ENCODE measurements at regions not wholly inside any gene's neighbourhood (a gene's known extent, or its start where the extent isn't known, plus 50 kb on each side); places are given as distances from the start of the nearest gene placed in this dataset.

DNA sequence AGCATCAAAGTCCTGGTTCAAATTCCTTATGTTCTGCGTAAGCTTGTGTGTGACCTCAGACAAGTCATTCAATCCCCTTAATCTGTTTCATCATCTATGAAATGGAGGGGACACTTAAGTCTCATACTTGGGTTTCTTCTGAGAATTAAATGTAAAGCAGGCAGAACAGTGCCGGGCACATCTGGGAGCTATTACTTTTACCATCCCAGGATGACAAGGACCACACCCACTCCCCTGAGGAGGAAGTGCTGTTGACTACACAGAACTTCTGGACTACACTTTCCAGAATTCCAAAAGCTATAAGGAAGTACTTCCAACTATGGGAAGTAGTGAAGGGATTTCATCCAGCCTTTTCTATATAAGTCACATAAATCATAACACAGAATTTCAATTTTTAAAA lies 294.9 kb downstream of the IPMK start:
- no peak for ATAC-seq
- intact Hi-C loops (cut with DNase I): no loop called here
- no peak for DNase-seq

DNA sequence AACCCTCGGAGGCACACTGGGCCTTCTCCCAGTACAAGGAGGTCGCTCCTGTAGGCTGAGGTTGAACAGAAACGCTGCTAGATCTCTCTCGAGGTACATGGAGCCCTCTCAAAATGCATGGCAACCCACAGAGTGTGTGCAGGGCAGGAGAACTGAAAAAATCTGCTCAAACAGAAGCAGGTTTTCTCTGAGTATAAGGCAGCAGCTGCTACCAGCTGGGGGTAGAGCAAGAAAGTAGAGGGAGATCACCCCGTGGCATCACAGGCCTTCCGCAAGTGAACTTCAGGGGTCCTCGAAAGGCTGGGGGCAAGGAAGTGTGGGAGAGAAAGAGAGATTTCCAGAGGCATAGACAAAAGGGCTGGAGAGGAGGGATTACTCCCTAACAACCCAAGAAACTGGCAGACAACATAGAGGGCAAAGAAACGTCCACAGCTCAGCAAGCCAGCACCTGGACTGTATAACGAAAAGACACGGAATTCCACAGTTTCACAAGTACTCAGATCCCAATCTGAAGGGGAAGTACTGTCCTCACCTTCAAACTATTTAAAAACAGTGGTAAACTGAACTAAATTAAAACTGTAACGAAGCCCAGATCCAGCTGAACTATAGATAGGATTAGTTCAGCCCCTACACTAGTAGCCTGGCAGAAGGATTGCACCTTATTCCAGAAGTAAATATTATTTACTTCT lies 299.2 kb downstream of the IPMK start:
- intact Hi-C loops (cut with DNase I): no loop called here

DNA sequence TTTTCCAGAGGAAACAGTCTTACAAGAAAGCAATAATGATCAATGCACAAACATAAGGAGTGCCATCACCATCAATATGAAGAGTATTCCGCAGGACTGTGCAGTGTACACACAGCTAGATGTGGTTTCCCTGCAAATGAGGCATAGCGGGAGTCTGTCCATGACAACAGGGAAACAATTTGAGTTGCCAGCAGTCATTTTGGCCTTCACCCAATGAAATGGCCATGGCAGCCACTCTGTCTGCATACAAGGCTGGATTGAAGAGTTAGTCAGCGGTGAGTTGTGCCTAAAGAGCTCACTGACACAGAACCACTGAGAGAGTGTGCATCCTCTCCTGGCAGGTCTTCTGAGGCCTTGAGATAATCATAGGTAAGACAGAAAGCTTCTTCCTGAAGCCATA lies 303.3 kb downstream of the IPMK start:
- DNase-seq (no peak), ATAC-seq (no peak)
- intact Hi-C loops (cut with DNase I): no loop called here

More for the DNA sequence above, 299.2 kb downstream of the IPMK start:
- ATAC-seq (no peak), DNase-seq (no peak)

DNA sequence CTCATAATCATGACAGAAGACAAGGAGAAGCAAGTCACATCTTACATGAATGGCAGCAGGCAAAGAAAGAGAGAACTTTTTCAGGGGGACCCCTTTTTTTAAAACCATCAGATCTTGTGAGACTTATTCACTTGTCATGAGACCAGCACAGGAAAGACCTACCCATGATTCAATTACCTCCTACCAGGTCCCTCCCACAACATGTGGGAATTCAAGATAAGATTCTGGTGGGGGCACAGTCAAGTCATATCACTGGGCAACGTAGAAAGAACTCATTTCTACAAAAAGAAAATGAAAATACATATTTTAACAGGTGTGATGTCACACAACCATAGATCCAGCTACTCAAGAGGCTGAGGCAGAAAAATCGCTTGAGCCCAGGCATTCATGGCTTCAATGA lies 304.1 kb downstream of the IPMK start:
- ATAC-seq: no peak
- no peak for DNase-seq
- intact Hi-C loops (cut with DNase I): no loop called here

DNA sequence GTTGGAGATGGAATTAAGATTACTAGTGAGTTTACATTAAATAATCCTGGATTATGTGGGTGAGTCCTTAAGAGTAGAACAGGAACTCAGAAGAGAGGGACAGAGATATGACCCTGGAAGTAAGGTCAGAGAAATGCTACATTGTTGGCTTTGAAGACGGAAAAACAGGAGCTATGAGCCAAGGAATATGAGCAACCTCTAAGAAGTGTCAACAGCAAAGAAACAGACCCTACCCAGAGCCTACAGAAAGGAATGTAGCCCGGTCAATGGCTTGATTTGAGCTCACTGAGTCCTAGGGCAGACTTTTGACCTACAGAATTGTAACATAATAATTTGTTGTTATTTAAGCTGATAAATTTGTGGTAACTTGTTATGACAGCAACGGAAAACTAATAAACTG lies 304.9 kb downstream of the IPMK start:
- DNase-seq: no peak
- no peak for ATAC-seq
- intact Hi-C loops (cut with DNase I): no loop called here

DNA sequence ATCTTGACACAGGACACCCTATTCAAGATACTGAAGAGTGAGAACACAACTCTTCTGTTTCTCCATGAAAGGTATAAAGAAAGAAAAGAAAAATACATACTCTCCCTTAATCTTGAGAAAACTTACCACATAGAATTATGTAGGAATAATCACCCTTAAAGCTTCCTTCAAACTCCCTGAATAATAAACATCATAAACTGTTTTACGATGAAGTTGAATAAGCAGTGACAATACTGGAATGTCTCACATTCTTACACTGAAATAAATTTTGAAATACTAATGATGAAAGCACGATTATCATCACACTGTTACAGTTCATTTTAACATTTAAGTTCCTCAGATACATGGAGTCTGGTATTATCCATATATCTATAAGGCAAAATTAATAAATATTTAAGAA lies 306.2 kb downstream of the IPMK start:
- ATAC-seq (no peak), DNase-seq (no peak)
- intact Hi-C loops (cut with DNase I): no loop called here

DNA sequence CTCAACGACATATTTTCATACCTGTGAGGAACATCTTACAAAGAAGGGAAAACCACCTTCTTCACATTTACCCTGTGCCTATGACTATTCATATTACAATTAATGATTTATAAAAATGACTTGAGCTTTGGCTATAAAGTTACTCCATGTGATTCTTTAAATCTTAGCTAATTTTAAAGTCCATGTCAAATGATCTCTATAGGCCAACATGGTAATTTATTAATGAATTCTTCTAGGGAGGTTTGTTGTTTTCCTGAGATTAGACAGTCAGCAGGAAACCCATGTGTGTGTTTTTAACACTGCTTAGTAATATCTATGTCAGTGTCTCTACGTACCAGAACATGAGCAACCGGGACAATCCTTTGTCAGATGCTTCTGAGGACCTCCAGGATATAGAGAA lies 307.3 kb downstream of the IPMK start:
- ATAC-seq: no peak

DNA sequence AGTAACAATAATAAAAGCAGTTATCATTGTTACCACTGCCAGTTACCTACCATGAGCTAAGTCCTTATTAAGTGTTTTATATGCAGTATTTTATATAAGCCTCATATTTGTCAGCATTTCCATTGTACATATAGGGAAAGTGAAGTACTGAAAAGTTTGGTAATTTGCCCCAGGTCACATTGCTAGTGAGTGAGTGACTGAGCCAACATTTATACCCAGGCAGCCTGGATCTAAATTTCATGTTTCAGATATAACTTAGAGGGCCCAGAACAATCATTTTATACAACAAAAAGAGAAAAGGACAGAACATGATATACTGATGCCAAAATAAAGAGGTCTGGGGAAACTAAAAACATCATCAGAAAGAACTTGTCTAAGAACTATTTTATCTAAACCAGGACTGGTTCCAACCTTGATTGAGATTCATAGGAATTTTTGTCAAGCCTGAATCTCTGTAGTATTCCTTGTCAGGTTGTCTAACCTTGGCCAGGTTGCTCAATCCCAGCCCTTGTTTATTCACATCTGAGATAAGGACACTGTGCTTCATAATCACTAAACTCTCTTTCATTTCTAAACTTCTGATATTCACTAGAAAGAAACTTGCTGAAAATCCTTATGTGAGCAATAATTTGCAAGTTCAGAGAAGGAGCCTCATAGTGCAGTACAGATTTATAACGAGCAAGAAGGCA lies 308.2 kb downstream of the IPMK start:
- peak in 1 of 2 donors; percentile 67 for ATAC-seq
- no peak for DNase-seq
- intact Hi-C loops (cut with DNase I): no loop called here

More for the DNA sequence above, 307.3 kb downstream of the IPMK start:
- intact Hi-C loops (cut with DNase I): no loop called here
- no peak for DNase-seq

DNA sequence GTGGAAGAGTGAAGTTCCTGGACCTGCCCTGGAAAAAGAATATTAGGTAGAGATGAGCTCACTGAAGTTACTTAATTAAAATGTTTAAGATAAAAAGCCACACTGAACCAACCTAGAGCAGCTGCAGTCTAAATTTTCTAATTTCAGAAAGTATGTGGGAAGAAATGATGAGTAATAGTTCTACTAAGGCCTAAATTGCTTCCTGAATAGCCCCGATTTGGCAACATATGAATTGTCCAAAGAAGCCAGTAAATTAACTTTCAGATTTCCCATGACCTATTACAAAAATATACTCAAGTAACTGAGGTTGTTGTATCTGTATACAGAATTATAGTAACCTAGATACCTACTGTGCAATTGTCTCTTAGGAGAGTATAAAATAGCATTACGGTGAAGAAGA lies 312.6 kb downstream of the IPMK start:
- peak in 1 of 2 donors; percentile 47 for ATAC-seq
- DNase-seq: no peak
- intact Hi-C loops (cut with DNase I): no loop called here

DNA sequence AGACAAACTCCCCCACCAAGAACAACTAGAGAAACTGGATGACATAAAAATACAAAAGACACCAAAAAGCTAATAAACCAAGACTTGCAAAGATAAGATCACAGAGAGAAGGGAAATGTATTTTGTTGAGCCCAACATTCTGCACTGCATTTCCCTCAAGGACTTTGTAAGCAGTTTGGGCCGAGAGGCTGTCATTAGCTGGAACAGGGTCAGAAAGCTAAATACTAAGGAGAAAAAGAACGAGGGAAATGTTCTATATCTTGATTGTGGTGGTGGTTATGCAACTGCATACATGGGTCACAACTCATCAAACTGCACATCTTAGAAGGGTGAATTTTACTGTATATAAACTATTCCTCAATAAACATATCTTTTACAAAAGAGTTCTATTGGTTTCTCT lies 315.0 kb downstream of the IPMK start:
- ATAC-seq (no peak), DNase-seq (no peak)
- intact Hi-C loops (cut with DNase I): no loop called here

DNA sequence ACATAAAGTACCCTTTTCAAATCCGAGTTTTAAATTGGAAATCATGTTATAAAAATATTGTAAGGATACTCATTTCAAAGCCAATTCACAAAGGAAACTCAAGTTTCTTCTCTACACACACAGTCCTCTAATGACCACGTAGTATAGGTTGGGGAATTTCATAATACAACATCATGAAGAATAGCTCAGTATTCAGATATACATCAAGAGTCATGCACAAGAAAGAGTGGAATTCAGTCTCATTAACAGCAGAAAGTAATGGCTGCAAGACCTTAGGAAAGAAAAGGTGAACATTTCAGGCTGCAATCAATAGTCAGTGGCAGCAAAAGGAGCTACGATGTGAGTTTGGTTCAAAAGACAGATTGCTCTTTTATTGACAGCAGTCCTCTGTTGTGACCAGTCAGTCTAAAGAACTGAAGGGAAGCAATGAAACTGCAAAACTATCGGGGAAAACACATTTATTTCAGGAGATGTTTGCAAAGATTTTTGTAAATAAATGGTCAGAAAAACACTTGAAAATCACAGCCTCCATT lies 317.2 kb downstream of the IPMK start:
- intact Hi-C loops (cut with DNase I): no loop called here
- ATAC-seq (no peak), DNase-seq (no peak)

DNA sequence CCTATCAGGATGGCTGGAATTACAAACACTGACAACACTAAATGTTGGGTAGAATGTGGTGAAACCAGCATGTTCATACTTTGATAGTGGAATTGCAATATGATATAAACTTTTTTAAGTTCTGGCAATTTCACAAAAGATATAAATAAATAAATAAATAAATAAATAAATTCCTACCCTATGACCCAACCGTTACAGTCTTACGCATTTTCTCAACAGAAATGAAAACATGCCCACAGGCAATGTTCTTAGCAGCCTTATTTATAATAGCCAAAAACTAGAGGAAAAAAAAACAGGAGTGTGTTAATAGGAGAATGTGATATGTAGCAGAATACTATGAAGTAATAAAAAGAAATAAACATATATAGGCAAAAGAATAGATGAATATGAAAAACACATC lies 318.9 kb downstream of the IPMK start:
- no peak for ATAC-seq
- intact Hi-C loops (cut with DNase I): no loop called here
- no peak for DNase-seq

DNA sequence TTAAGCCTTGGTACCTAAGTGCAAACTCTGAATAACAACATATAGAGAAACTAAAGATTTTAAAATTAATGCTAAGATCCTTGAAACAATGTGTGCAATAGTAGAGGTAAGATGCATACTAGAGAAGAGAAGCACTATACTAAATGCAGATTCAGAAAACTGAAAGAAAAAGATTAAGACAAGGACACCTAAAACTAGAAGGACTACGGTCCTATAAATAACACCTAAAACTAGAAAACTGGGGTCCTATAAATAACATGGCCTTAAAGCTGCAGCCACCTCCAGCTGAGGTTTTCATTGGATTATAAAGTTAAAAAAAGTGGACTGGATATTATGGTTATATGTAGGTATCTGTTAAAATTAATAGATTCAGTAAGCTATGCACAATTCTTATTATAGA lies 320.9 kb downstream of the IPMK start:
- intact Hi-C loops (cut with DNase I): no loop called here
- no peak for ATAC-seq
- no peak for DNase-seq

DNA sequence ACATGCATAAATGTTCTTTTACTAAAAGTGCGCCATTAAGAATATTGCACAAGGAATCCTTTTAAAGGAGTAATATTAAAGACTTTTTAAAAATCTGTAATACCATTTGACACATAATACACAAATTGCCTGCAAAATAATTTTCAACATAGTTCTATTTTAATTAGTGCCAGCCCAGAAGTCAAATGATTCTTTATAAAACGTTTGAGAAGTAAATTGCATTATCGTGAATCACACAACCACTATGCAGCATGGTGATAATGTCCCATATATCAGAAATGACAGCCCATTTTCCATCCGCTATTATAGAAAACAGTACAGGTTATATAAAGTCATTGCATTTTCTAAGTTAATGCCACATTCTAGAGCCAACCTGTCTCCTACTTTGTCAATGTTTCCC lies 324.0 kb downstream of the IPMK start:
- intact Hi-C loops (cut with DNase I): no loop called here
- ATAC-seq (no peak), DNase-seq (no peak)

DNA sequence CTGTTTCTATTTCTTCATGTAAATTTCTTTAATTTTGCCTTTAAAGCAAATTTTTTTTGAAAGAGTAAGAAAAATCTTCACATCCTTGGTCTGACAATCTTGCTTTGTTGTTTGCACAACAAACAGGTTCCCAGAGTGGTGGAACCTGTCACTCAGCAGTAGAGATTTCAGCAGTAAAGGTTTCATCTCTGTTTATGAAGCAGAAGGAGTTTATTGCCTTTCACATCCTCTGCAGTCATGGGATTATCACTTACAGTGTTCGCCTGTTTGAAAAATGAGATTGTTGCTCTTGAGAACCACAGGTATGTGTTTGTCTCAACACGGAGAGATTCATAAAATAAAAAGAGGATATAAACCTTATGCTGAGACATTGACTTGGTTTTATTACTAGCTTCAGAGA lies 342.6 kb downstream of the IPMK start:
- no peak for ATAC-seq
- intact Hi-C loops (cut with DNase I): no loop called here
- DNase-seq: no peak

DNA sequence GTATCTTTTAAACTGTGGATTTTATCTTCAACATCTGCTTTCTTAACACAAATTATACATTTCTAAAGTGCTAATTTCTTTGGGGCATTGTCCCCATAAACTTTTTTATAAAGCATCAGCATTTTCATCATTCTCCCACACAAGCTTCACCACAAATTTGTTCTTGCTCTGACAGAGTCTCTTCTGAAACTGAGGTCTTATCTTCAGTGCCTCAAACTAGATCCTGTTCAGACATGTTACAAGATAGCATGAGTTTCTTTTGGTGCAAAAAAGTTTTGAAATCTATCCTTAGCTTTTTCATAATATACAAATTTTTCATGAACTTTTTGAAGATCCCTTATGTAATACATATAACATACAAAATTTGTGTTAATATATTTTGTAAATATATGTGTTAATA lies 346.6 kb downstream of the IPMK start:
- intact Hi-C loops (cut with DNase I): no loop called here

DNA sequence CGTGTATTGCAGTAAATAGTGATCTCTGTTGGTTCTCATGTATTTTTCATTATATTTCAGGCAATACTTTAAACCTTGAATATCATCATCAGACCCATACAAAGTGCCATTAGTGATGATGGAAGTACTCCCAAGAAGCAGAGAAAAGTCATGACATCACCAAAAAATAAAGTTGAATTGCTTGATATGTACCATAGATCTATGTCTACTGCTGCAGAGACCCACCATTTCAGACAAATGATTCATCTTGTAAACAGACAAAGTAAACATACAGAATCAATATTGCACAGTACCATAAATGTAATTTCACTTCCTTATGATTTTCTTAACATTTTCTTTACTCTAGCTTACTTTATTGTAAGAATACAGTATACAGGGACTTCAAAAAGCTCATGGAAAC lies 347.8 kb downstream of the IPMK start:
- ATAC-seq: no peak
- no peak for DNase-seq
- intact Hi-C loops (cut with DNase I): no loop called here

More for the DNA sequence above, 346.6 kb downstream of the IPMK start:
- no peak for ATAC-seq
- DNase-seq: no peak

DNA sequence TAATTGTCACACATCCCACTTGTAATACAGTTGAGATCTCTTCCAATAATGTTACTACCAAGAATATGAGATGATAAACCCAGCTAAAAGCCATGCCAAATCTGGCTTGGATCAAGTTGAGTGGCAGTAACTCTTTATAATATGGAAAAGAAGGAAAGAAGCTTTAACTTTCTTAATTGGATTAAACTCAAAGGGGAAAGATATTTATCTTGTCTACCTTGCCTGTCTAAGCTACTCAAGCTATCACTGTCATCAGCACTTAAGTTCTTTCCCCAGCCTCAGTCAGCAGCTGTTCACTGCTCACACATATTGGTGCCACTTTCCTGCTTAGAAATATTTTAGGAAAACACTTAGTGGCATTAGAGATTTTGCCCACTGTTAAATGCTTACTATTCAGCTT lies 350.7 kb downstream of the IPMK start:
- intact Hi-C loops (cut with DNase I): no loop called here
- ATAC-seq (no peak), DNase-seq (no peak)

DNA sequence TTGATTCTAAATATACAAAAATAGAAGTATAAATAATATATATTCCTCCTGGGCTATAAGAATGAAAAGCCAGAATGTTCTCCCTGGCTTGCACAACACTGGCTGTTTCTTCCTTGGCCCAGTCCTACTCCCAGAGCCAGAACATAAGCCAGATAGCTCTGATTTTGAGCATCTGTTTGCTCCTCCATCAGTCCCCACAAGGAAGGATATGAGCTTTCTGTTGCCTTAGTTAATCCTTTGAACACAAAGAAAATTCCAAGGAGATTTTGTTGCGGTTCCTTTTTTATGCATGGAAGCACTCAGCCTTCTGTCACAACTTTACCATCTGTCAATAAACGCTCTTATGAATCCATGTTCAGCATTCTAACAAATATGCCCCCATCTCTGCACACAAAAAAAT lies 361.8 kb downstream of the IPMK start:
- no peak for ATAC-seq
- DNase-seq: no peak
- intact Hi-C loops (cut with DNase I): no loop called here

DNA sequence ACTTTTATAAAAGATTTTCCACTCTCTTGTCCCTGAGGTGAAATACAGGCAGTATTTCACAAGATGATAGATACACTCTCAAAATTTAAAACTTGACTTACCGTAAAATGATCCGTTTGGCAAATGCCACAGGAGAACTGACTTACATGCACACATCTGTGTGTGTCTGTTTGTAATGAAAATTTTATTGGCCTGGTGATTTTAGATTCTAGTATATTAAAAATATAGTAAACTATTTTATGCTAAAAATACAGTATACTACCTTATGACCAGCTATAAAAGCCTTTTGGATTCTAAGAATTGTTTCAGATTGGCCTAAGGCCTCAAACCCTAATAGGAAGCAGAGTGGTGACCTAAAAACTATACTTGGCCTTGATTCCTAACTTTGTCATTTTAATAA lies 362.7 kb downstream of the IPMK start:
- no peak for ATAC-seq
- no peak for DNase-seq
- intact Hi-C loops (cut with DNase I): no loop called here

DNA sequence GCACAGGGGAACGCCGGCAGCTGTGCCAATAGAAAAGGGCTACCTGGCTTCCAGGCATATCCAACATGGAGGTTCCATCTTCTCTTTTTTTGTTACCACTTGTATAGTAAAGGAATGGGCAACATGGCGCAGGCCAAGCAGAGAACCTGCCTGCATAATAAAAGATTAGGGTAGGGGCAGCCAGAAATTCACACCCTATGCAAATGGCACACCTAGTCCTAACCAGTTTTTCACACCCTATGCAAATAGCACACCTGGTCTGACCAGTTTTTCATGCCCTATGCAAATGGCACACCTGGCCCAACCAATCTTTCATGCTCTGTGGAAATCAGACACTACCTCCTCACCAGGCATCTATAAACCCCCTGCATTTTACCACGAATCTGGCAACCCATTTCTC lies 369.5 kb downstream of the IPMK start:
- no peak for DNase-seq
- no peak for ATAC-seq
- intact Hi-C loops (cut with DNase I): no loop called here
